ENCODE measurements at regions not wholly inside any gene's neighbourhood (a gene's known extent, or its start where the extent isn't known, plus 50 kb on each side); places are given as distances from the start of the nearest gene placed in this dataset.

GRCh38 chr5:157961176-157961575, 102.2 kb upstream of the CLINT1 start:
- DNase-seq (no peak), ATAC-seq (ENCODE audit: insufficient read depth, low FRiP score) (no peak)
- no peaks in the 10 kb centered on the region for H3K36me3 ChIP-seq (ENCODE audit: control insufficient read depth in 4 of 4, insufficient read depth in 4 of 4, low read length in 4 of 4)
- no peak overlapping the region for H3K4me3 ChIP-seq
- no peak overlapping the region for H3K9ac ChIP-seq (ENCODE audit: insufficient read depth in 1 of 2, low read length in 2 of 2)
- peaks cover 0 to 23% (median 5%) of the 10 kb centered on the region in 5 donors for H3K4me1 ChIP-seq (ENCODE audit: control insufficient read depth in 5 of 5, insufficient read depth in 5 of 5, low read length in 5 of 5)
- TF ChIP-seq, protein P1, sequence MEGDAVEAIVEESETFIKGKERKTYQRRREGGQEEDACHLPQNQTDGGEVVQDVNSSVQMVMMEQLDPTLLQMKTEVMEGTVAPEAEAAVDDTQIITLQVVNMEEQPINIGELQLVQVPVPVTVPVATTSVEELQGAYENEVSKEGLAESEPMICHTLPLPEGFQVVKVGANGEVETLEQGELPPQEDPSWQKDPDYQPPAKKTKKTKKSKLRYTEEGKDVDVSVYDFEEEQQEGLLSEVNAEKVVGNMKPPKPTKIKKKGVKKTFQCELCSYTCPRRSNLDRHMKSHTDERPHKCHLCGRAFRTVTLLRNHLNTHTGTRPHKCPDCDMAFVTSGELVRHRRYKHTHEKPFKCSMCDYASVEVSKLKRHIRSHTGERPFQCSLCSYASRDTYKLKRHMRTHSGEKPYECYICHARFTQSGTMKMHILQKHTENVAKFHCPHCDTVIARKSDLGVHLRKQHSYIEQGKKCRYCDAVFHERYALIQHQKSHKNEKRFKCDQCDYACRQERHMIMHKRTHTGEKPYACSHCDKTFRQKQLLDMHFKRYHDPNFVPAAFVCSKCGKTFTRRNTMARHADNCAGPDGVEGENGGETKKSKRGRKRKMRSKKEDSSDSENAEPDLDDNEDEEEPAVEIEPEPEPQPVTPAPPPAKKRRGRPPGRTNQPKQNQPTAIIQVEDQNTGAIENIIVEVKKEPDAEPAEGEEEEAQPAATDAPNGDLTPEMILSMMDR (IDR thresholded peaks at IDR 0.05; ENCODE audit: control extremely low read depth, extremely low read depth): no peak
- H3K9me3 ChIP-seq (ENCODE audit: control insufficient read depth in 4 of 4, insufficient read depth in 3 of 4, low read length in 3 of 4): no peaks in the 10 kb centered on the region
- no peaks in the 10 kb centered on the region for H3K27me3 ChIP-seq (ENCODE audit: control insufficient read depth in 3 of 3, insufficient read depth in 3 of 3, low read length in 2 of 3)
- WGBS, 2 donors: 68 to 73% methylated on average over 9 of the region's 9 CpGs
- no peak overlapping the region for H3K27ac ChIP-seq (ENCODE audit: low read depth in 1 of 2, low read length in 1 of 2)

DNA sequence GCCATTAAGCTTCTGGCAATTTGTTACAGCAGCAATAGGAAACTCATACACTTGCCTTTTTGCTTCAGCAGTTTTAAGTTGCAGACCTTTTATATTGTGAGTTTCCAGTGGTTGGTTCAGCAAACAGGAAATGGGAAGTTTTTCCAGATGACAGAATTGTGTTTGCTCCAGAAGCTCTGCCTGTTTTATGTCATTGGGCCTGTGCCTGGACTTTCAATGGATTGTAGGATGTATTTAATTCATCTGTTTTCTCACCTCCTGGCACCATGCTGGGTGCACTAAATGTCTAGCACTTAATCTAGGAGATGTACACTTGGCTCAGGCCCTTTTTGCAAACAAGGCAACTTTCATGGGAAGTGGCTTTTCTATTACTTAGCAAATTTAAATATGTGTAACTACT, 100.4 kb upstream of the CLINT1 start:
- Histone ChIP-seq H3K27ac (ENCODE audit: low read depth in 1 of 2, low read length in 1 of 2) (no peak overlapping the region), H3K9ac (ENCODE audit: insufficient read depth in 1 of 2, low read length in 2 of 2) (no peak overlapping the region), H3K4me1 (ENCODE audit: control insufficient read depth in 5 of 5, insufficient read depth in 5 of 5, low read length in 5 of 5) (peaks cover 0 to 23% (median 5%) of the 10 kb centered on the region in 5 donors), H3K27me3 (ENCODE audit: control insufficient read depth in 3 of 3, insufficient read depth in 3 of 3, low read length in 2 of 3) (no peaks in the 10 kb centered on the region), H3K9me3 (ENCODE audit: control insufficient read depth in 4 of 4, insufficient read depth in 3 of 4, low read length in 3 of 4) (no peaks in the 10 kb centered on the region), H3K4me3 (no peak overlapping the region), H3K36me3 (ENCODE audit: control insufficient read depth in 4 of 4, insufficient read depth in 4 of 4, low read length in 4 of 4) (no peaks in the 10 kb centered on the region)
- no peak for ATAC-seq (ENCODE audit: insufficient read depth, low FRiP score)
- DNase-seq: peak in 2 of 3 donors; percentile 65 to 72
- TF ChIP-seq, protein P1 (IDR thresholded peaks at IDR 0.05; ENCODE audit: control extremely low read depth, extremely low read depth): no peak

GRCh38 chr5:157956271-157956885, 97.4 kb upstream of the CLINT1 start:
- ATAC-seq (ENCODE audit: insufficient read depth, low FRiP score): no peak

More at GRCh38 chr5:157956271-157956885, 97.4 kb upstream of the CLINT1 start:
- Histone ChIP-seq H3K9me3 (ENCODE audit: control insufficient read depth in 4 of 4, insufficient read depth in 3 of 4, low read length in 3 of 4) (no peaks in the 10 kb centered on the region), H3K27me3 (ENCODE audit: control insufficient read depth in 3 of 3, insufficient read depth in 3 of 3, low read length in 2 of 3) (no peaks in the 10 kb centered on the region), H3K36me3 (ENCODE audit: control insufficient read depth in 4 of 4, insufficient read depth in 4 of 4, low read length in 4 of 4) (no peaks in the 10 kb centered on the region), H3K4me3 (no peak overlapping the region), H3K9ac (ENCODE audit: insufficient read depth in 1 of 2, low read length in 2 of 2) (no peak overlapping the region), H3K4me1 (ENCODE audit: control insufficient read depth in 5 of 5, insufficient read depth in 5 of 5, low read length in 5 of 5) (peaks cover 0 to 10% (median 0%) of the 10 kb centered on the region in 5 donors), H3K27ac (ENCODE audit: low read depth in 1 of 2, low read length in 1 of 2) (no peak overlapping the region)
- WGBS, 2 donors: 64% methylated on average over 3 of the region's 3 CpGs
- no peak for DNase-seq
- TF ChIP-seq, protein P1 (IDR thresholded peaks at IDR 0.05; ENCODE audit: control extremely low read depth, extremely low read depth): no peak

Data from lung (tissue), 11 donors.